Caco-2 (cell line): ENCODE measurements at regions not wholly inside any gene's neighbourhood (a gene's known extent, or its start where the extent isn't known, plus 50 kb on each side); places are given as distances from the start of the nearest gene placed in this dataset.
"Not testable (repeated sequence)": the region's sequence is repeated elsewhere in the genome, so short reads cannot be mapped to it uniquely, and the experiment has no call there.

Source experiments
- BruUV-seq: library from RNA; stranded (reverse); fragments of 400-500 nt; replicated peaks from 2 replicates; lab custom pipeline; 2021; lab: Mats Ljungman, UMichigan
- CTCF ChIA-PET: fragments of 300-600 bp; sonication (Branson Sonifier 250); formaldehyde crosslinking; loops from one replicate; lab custom pipeline; 2022; ENCODE audit warnings: antibody characterized with exemption; lab: Charles Lee
- POLR2A ChIA-PET: fragments of 300-600 bp; sonication (Branson Sonifier 250); formaldehyde crosslinking; loops from one replicate; lab custom pipeline; 2022; ENCODE audit warnings: antibody characterized with exemption; lab: Charles Lee
- DNase-seq, 2 experiments: peaks; one replicate each; pipeline versions ENCODE4 v3.0.0 to v3.0.0-alpha.2; 2020 to 2022
- H3K27me3 ChIP-seq: replicated peaks from 2 replicates; pipeline ENCODE4 v1.6.0; 2011; ENCODE audit warnings: low read length; ENCODE audit not compliant: control insufficient read depth, insufficient read depth
- H3K36me3 ChIP-seq: 2 replicates; pipeline ENCODE4 v1.5.1; 2011; ENCODE audit warnings: low read length; ENCODE audit not compliant: control insufficient read depth, insufficient read depth
- H3K4me1 ChIP-seq: fragments of 250-450 bp; sonication (Bioruptor Pico); 2 replicates; pipeline ENCODE4 v1.5.1; 2020; ENCODE audit warnings: mild to moderate bottlenecking
- H3K4me3 ChIP-seq: 2 replicates; pipeline ENCODE4 v1.5.1; 2011; ENCODE audit warnings: low read depth, mild to moderate bottlenecking, control low read depth, low read length
- H3K9me3 ChIP-seq: fragments of 250-450 bp; sonication (Bioruptor Pico); 2 replicates; pipeline ENCODE4 v1.5.1; 2020; ENCODE audit warnings: mild to moderate bottlenecking, moderate library complexity
- H3K27ac Mint-ChIP-seq: one replicate; pipeline ENCODE4 v1.8.0; 2022; ENCODE audit warnings: mixed read lengths; ENCODE audit not compliant: unreplicated experiment
- H3K27me3 Mint-ChIP-seq: one replicate; pipeline ENCODE4 v1.8.0; 2022; ENCODE audit warnings: mixed read lengths; ENCODE audit not compliant: insufficient read depth, unreplicated experiment
- H3K36me3 Mint-ChIP-seq: one replicate; pipeline ENCODE4 v1.8.0; 2022; ENCODE audit warnings: mild to moderate bottlenecking, mixed read lengths; ENCODE audit not compliant: insufficient read depth, unreplicated experiment
- H3K4me1 Mint-ChIP-seq: one replicate; pipeline ENCODE4 v1.8.0; 2022; ENCODE audit warnings: low read depth, mixed read lengths; ENCODE audit not compliant: unreplicated experiment
- H3K4me3 Mint-ChIP-seq: one replicate; pipeline ENCODE4 v1.8.0; 2022; ENCODE audit warnings: mild to moderate bottlenecking, moderate library complexity, mixed read lengths; ENCODE audit not compliant: unreplicated experiment
- H3K9me3 Mint-ChIP-seq: one replicate; pipeline ENCODE4 v1.8.0; 2022; ENCODE audit warnings: mixed read lengths; ENCODE audit not compliant: unreplicated experiment
- intact Hi-C: fragments of 100-400 bp; cut with micrococcal nuclease; formaldehyde crosslinking; loops from one replicate; pipeline ENCODE4 v1.10.0; 2022; ENCODE audit not compliant: unreplicated experiment
- TF ChIP-seq, protein P1 (sequence below), 2 experiments: fragments of 200-600 bp in 1 of 2; IDR thresholded peaks; 1 replicate in 1 of 2; 2 replicates in 1 of 2; pipeline versions ENCODE4 v1.5.1 to v1.8.0; 2011 to 2022; ENCODE audit warnings: antibody characterized with exemption in 1 of 2, control low read depth in 1 of 2, inconsistent platforms in 1 of 2, low read depth in 1 of 2, low read length in 1 of 2, mild to moderate bottlenecking in 1 of 2, moderate library complexity in 1 of 2; ENCODE audit not compliant: insufficient read depth in 1 of 2, severe bottlenecking in 1 of 2, unreplicated experiment in 1 of 2

DNA sequence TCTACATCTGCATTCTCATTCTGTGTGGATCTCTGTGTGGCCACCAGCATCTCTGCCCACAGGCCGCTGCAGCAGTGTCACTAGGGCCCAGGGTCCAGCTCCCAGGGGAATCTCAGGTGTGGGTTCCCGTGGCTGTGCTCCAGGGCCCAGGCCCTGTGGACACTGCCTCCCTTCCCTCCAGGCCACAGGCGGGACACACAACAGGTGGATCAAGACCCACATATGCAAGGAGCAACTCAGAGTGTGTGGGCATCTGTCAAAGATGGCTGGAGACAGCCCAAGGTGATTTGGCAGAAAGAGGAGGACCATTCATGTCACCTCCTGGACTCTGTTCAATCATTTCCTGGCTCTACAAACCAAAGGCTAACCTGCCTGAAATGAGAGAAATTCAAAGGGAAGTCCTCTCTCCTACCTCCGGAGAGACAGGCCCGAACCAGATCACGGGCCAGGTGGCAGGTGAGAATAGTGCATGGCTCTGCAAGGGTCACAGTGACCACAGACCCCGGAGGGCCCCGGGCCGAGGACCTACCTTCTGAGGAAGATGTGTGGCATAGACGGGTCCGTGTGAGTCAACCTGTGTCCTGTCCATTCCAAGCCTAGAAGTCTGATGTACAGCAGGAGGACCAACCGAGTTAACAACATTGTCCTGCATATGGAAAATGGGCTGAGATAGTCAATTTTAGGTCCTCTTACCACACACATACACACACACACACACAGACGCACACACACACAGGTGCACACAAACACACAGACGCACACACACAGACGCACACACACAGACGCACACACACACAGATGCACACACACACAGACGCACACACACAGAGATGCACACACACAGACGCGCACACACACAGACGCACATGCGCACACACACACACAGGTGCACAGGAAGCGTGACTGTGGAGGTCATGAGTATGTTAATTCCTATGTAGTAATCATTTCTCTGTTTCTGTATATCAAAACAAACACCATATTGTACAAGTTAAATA lies 1068.5 kb downstream of the BRD1 start:
- Mint-ChIP-seq H3K4me1 (no peaks in the 10 kb centered on the region), H3K27ac (no peak overlapping the region), H3K9me3 (peaks cover 20% of the 10 kb centered on the region), H3K4me3 (no peak overlapping the region), H3K36me3 (peaks cover under 1% of the 10 kb centered on the region), H3K27me3 (peaks cover 11% of the 10 kb centered on the region)
- TF ChIP-seq, protein P1, sequence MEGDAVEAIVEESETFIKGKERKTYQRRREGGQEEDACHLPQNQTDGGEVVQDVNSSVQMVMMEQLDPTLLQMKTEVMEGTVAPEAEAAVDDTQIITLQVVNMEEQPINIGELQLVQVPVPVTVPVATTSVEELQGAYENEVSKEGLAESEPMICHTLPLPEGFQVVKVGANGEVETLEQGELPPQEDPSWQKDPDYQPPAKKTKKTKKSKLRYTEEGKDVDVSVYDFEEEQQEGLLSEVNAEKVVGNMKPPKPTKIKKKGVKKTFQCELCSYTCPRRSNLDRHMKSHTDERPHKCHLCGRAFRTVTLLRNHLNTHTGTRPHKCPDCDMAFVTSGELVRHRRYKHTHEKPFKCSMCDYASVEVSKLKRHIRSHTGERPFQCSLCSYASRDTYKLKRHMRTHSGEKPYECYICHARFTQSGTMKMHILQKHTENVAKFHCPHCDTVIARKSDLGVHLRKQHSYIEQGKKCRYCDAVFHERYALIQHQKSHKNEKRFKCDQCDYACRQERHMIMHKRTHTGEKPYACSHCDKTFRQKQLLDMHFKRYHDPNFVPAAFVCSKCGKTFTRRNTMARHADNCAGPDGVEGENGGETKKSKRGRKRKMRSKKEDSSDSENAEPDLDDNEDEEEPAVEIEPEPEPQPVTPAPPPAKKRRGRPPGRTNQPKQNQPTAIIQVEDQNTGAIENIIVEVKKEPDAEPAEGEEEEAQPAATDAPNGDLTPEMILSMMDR (IDR thresholded peaks at IDR 0.05; ENCODE audit: insufficient read depth in 1 of 2, low read depth in 1 of 2, low read length in 1 of 2, severe bottlenecking in 1 of 2, unreplicated experiment in 1 of 2): no peak
- no TSS peak for BruUV-seq
- Histone ChIP-seq H3K36me3 (no peaks in the 10 kb centered on the region), H3K4me1 (no peaks in the 10 kb centered on the region), H3K9me3 (no peaks in the 10 kb centered on the region), H3K27me3 (no peaks in the 10 kb centered on the region), H3K4me3 (no peak overlapping the region)
- POLR2A ChIA-PET: no interaction called here
- intact Hi-C loops: no loop called here
- CTCF ChIA-PET: no interaction called here
- peak in 1 of 2 experiments; percentile 14 for DNase-seq

DNA sequence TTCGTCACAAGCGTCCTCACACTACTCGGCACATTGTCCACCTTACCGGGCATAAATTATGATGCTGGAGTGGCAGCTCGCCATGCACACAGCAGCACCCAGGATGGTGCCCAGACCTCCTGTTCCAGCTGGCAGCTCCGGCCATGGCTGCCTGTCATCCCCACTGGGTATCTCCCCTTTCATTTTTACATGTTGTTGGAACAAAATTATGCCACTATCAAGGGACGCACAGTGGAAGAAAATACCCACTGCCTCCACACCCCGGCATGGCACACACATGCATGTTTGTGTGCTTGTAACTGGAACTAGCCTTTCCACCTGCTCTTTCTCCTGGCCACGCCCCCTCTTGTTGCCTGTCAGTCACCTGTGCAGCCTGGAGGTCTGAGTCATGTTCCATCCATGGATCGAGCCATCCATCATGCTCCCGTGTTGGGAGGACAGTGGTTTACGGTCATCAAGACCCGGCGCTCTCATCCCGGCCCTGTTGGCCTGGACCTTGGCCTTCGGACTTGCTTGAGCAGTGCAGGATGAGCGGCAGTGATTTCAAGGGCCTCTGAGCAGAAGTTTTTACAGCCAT lies 1069.6 kb downstream of the BRD1 start:
- peaks cover 19% of the 10 kb centered on the region for H3K9me3 Mint-ChIP-seq
- CTCF ChIA-PET: no interaction called here
- peaks cover 5% of the 10 kb centered on the region for H3K36me3 Mint-ChIP-seq
- H3K36me3 ChIP-seq: no peaks in the 10 kb centered on the region
- H3K27me3 Mint-ChIP-seq: peaks cover 11% of the 10 kb centered on the region
- intact Hi-C loops: no loop called here
- H3K4me1 ChIP-seq: no peaks in the 10 kb centered on the region
- no peak overlapping the region for H3K27ac Mint-ChIP-seq
- DNase-seq: peak in 1 of 2 experiments; percentile 35
- H3K27me3 ChIP-seq: no peaks in the 10 kb centered on the region
- H3K9me3 ChIP-seq: no peaks in the 10 kb centered on the region
- POLR2A ChIA-PET: no interaction called here
- H3K4me3 ChIP-seq: no peak overlapping the region
- no peaks in the 10 kb centered on the region for H3K4me1 Mint-ChIP-seq
- BruUV-seq: no TSS peak
- TF ChIP-seq, protein P1 (IDR thresholded peaks at IDR 0.05; ENCODE audit: insufficient read depth in 1 of 2, low read depth in 1 of 2, low read length in 1 of 2, severe bottlenecking in 1 of 2, unreplicated experiment in 1 of 2): no peak
- no peak overlapping the region for H3K4me3 Mint-ChIP-seq

DNA sequence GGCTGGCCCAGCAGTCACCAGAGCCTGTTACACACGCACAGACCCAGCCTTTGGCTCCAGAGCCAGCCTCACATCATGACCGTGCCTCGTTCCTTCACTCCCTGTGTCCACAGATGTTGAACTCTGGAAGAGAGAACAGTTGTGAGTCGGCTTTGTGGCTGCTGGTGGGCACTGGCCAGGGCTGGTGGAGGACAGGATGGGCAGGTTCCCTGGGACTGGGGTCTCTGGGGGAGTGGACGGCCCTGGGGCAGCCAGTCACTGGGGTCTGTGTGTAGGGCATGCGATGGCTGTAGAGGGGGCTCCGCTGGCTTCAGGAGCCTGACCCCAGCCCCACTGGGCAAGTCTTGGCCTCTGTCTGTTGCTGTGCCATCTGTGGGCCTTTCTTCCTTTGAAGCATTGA lies 1070.1 kb downstream of the BRD1 start:
- Histone ChIP-seq H3K27me3 (no peaks in the 10 kb centered on the region), H3K36me3 (no peaks in the 10 kb centered on the region), H3K4me1 (no peaks in the 10 kb centered on the region), H3K4me3 (no peak overlapping the region), H3K9me3 (no peaks in the 10 kb centered on the region)
- no TSS peak for BruUV-seq
- CTCF ChIA-PET: no interaction called here
- intact Hi-C loops: no loop called here
- Mint-ChIP-seq H3K27ac (no peak overlapping the region), H3K4me3 (no peak overlapping the region), H3K36me3 (peaks cover 5% of the 10 kb centered on the region), H3K4me1 (no peaks in the 10 kb centered on the region), H3K9me3 (peaks cover 14% of the 10 kb centered on the region), H3K27me3 (peaks cover 10% of the 10 kb centered on the region)
- TF ChIP-seq, protein P1 (IDR thresholded peaks at IDR 0.05; ENCODE audit: insufficient read depth in 1 of 2, low read depth in 1 of 2, low read length in 1 of 2, severe bottlenecking in 1 of 2, unreplicated experiment in 1 of 2): no peak
- peak in 1 of 2 experiments; percentile 20 for DNase-seq
- POLR2A ChIA-PET: no interaction called here

DNA sequence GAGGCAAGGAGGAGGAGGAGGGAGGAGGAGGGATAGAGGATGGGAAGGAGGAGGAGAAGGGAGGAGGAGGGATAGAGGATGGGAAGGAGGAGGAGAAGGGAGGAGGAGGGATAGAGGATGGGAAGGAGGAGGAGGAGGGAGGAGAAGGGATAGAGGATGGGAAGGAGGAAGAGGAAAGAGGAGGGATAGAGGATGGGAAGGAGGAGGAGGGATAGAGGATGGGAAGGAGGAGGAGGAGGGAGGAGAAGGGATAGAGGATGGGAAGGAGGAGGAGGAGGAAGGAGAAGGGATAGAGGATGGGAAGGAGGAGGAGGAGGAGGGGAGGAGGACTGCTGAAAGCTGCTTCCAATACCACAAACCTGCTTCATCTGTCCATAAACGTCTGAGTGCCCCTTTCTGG lies 1070.5 kb downstream of the BRD1 start:
- H3K36me3 Mint-ChIP-seq, POLR2A ChIA-PET, intact Hi-C loops, H3K9me3 ChIP-seq, H3K27ac Mint-ChIP-seq, H3K9me3 Mint-ChIP-seq, DNase-seq, H3K36me3 ChIP-seq, CTCF ChIA-PET, H3K4me1 Mint-ChIP-seq, H3K4me3 Mint-ChIP-seq, H3K27me3 ChIP-seq, BruUV-seq, H3K4me3 ChIP-seq, H3K4me1 ChIP-seq, H3K27me3 Mint-ChIP-seq: not testable (repeated sequence)
